PC-9 (cell line): ENCODE measurements at regions not wholly inside any gene's neighbourhood (a gene's known extent, or its start where the extent isn't known, plus 50 kb on each side); places are given as distances from the start of the nearest gene placed in this dataset.

Experiments used
- EZH2 ChIP-seq: fragments of 200-600 bp; sonication (generic); IDR thresholded peaks from 2 replicates; pipeline ENCODE4 v1.8.0; 2017; ENCODE audit warnings: antibody characterized with exemption, low read depth
- TF ChIP-seq, protein P1 (sequence below): fragments of 200-600 bp; sonication (generic); conservative IDR thresholded peaks from 2 replicates; pipeline ENCODE4 v1.6.1; 2017; ENCODE audit warnings: mixed run types, antibody characterized with exemption, mild to moderate bottlenecking, moderate library complexity

GRCh38 chr5:15442193-15442570 lies 57.8 kb upstream of the FBXL7 start:
- TF ChIP-seq, protein P1, sequence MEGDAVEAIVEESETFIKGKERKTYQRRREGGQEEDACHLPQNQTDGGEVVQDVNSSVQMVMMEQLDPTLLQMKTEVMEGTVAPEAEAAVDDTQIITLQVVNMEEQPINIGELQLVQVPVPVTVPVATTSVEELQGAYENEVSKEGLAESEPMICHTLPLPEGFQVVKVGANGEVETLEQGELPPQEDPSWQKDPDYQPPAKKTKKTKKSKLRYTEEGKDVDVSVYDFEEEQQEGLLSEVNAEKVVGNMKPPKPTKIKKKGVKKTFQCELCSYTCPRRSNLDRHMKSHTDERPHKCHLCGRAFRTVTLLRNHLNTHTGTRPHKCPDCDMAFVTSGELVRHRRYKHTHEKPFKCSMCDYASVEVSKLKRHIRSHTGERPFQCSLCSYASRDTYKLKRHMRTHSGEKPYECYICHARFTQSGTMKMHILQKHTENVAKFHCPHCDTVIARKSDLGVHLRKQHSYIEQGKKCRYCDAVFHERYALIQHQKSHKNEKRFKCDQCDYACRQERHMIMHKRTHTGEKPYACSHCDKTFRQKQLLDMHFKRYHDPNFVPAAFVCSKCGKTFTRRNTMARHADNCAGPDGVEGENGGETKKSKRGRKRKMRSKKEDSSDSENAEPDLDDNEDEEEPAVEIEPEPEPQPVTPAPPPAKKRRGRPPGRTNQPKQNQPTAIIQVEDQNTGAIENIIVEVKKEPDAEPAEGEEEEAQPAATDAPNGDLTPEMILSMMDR, result no peak
- TF ChIP-seq EZH2, result no peak
